ENCODE measurements at regions not wholly inside any gene's neighbourhood (a gene's known extent, or its start where the extent isn't known, plus 50 kb on each side); places are given as distances from the start of the nearest gene placed in this dataset.

DNA sequence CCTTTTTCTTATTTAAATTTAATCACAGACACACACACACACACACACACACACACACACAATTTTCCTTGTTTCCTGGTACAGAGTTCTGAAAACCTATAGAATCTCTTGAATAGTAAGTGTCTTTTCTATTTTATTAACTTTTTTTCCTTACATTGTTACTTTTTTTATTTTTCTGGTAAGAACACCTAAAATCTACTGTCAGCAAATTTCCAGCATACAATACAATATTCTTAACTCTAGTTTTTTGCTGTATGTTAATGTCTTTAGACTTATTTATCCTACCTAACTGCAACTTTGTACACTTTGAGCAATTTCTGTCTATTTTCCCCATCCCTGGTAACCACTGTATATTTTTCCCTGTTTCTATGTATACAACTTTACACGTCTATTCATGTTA is 1179.8 kb downstream of the SLITRK1 start:
- no peak for FAIRE-seq
- H3K79me2 ChIP-seq (ENCODE audit: control insufficient read depth, insufficient read depth, low read length): no peaks in the 10 kb centered on the region
- no peak overlapping the region for H3K9ac ChIP-seq (replicated peaks; ENCODE audit: extremely low read depth, insufficient read depth, low read length)
- H3K9me1 ChIP-seq (replicated peaks; ENCODE audit: control insufficient read depth, extremely low read depth, insufficient read depth, low read length): no peaks in the 10 kb centered on the region
- ChIA-PET POLR2A (no interaction called here), CTCF (no interaction called here)
- no peak overlapping the region for H3K4me2 ChIP-seq (ENCODE audit: insufficient read depth, low read length)
- no TSS peak for BruUV-seq (replicated peaks)
- H3K4me1 ChIP-seq (ENCODE audit: control insufficient read depth, extremely low read depth, insufficient read depth, low read length): no peaks in the 10 kb centered on the region
- no peak for DNase-seq (ENCODE audit: low read depth, low spot score)
- H3K27ac ChIP-seq (ENCODE audit: insufficient read depth, low read depth, low read length): no peak overlapping the region
- TF ChIP-seq CTCF (IDR thresholded peaks at IDR 0.05; ENCODE audit: extremely low read depth in 1 of 2, insufficient read depth in 1 of 2, low read depth in 1 of 2, low read length in 2 of 2) (no peak), POLR2AphosphoS5 (IDR thresholded peaks at IDR 0.05; ENCODE audit: insufficient read depth, low read depth, low read length) (no peak), POLR2A (IDR thresholded peaks at IDR 0.05; ENCODE audit: low read depth, low read length) (no peak), MYC (IDR thresholded peaks at IDR 0.05; ENCODE audit: low read depth, low read length) (no peak), EZH2 (IDR thresholded peaks at IDR 0.05; ENCODE audit: borderline replicate concordance, low read depth, low read length, severe bottlenecking) (no peak), FOS (IDR thresholded peaks at IDR 0.05; ENCODE audit: borderline replicate concordance, insufficient read depth, low read length) (no peak), JUN (IDR thresholded peaks at IDR 0.05; ENCODE audit: borderline replicate concordance, insufficient read depth, insufficient read length, low read depth) (no peak), GATA2 (IDR thresholded peaks at IDR 0.05; ENCODE audit: insufficient read depth, insufficient read length, low read depth, low read length) (no peak)
- TF ChIP-seq, protein P1, sequence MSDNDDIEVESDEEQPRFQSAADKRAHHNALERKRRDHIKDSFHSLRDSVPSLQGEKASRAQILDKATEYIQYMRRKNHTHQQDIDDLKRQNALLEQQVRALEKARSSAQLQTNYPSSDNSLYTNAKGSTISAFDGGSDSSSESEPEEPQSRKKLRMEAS (IDR thresholded peaks at IDR 0.05; ENCODE audit: insufficient read depth, insufficient read length): no peak
- H3K27me3 ChIP-seq (ENCODE audit: control insufficient read depth in 2 of 2, insufficient read depth in 2 of 2, low read length in 2 of 2): no peaks in the 10 kb centered on the region
- H4K20me1 ChIP-seq (replicated peaks; ENCODE audit: control insufficient read depth, extremely low read depth, insufficient read depth, low read length): no peaks in the 10 kb centered on the region
- peaks cover 1% of the 10 kb centered on the region for H3K9me3 ChIP-seq (replicated peaks; ENCODE audit: control insufficient read depth, insufficient read depth, low read length)
- no peak overlapping the region for H2AFZ ChIP-seq (ENCODE audit: low read depth, low read length)
- no peak overlapping the region for H3K4me3 ChIP-seq (replicated peaks in 1 of 3; ENCODE audit: insufficient read depth in 1 of 3, low read depth in 1 of 3, low read length in 3 of 3)
- dilution Hi-C loops (cut with MboI; ENCODE audit: extremely low pct_ligation_motif_present, low sequenced_read_pairs) (no loop called here), intact Hi-C loops (cut with micrococcal nuclease) (no loop called here)
- no peaks in the 10 kb centered on the region for H3K36me3 ChIP-seq (ENCODE audit: control insufficient read depth in 2 of 2, extremely low read depth in 1 of 2, insufficient read depth in 2 of 2, low read length in 2 of 2)

Data from endothelial cell of umbilical vein (primary cell).